ENCODE measurements at regions not wholly inside any gene's neighbourhood (a gene's known extent, or its start where the extent isn't known, plus 50 kb on each side); places are given as distances from the start of the nearest gene placed in this dataset.

DNA sequence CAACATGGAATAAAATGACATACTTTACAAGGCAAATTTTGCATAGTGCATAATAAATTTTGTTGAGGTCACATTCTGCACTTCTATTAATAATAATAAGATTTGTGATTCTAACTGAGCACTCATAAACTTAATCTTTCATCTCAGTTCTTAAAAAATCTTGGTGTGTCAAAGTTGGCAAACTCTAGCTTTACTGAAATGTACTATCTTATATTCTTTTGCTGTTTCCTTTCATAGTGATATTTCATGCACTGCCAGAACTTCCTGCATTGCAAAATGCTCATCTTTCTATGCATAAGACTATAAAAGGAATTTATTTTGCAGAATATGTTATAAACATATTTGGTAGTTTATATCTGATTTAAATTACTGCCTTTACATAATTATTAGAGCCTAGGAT lies 797.6 kb downstream of the ADGRL2 start:
- TF ChIP-seq POLR2A (IDR thresholded peaks at IDR 0.05; ENCODE audit: extremely low read depth, insufficient read length) (no peak), MYC (IDR thresholded peaks at IDR 0.05; ENCODE audit: low read depth, low read length) (no peak)
- TF ChIP-seq, protein P1, sequence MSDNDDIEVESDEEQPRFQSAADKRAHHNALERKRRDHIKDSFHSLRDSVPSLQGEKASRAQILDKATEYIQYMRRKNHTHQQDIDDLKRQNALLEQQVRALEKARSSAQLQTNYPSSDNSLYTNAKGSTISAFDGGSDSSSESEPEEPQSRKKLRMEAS (IDR thresholded peaks at IDR 0.05; ENCODE audit: low read depth, low read length) = no peak
- TF ChIP-seq, protein P2, sequence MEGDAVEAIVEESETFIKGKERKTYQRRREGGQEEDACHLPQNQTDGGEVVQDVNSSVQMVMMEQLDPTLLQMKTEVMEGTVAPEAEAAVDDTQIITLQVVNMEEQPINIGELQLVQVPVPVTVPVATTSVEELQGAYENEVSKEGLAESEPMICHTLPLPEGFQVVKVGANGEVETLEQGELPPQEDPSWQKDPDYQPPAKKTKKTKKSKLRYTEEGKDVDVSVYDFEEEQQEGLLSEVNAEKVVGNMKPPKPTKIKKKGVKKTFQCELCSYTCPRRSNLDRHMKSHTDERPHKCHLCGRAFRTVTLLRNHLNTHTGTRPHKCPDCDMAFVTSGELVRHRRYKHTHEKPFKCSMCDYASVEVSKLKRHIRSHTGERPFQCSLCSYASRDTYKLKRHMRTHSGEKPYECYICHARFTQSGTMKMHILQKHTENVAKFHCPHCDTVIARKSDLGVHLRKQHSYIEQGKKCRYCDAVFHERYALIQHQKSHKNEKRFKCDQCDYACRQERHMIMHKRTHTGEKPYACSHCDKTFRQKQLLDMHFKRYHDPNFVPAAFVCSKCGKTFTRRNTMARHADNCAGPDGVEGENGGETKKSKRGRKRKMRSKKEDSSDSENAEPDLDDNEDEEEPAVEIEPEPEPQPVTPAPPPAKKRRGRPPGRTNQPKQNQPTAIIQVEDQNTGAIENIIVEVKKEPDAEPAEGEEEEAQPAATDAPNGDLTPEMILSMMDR (IDR thresholded peaks at IDR 0.05; ENCODE audit: low read depth, low read length) = no peak

Measured in NB4 (cell line).